GM12864 (cell line): ENCODE measurements at regions not wholly inside any gene's neighbourhood (a gene's known extent, or its start where the extent isn't known, plus 50 kb on each side); places are given as distances from the start of the nearest gene placed in this dataset.
"Not testable (repeated sequence)": the region's sequence is repeated elsewhere in the genome, so short reads cannot be mapped to it uniquely, and the experiment has no call there.

Source experiments
- DNase-seq: peaks from one replicate; pipeline ENCODE4 v3.0.0-alpha.2; 2011; ENCODE audit warnings: low read depth
- H3K4me3 ChIP-seq: 2 replicates; pipeline ENCODE4 v1.5.1; 2011; ENCODE audit warnings: mild to moderate bottlenecking, low read depth, low read length, control low read depth
- CTCF ChIP-seq: IDR thresholded peaks from 2 replicates; pipeline ENCODE4 v1.5.1; 2011; ENCODE audit warnings: low read depth, mild to moderate bottlenecking, moderate library complexity, low read length, control low read depth, inconsistent platforms; ENCODE audit errors: missing control alignments

DNA sequence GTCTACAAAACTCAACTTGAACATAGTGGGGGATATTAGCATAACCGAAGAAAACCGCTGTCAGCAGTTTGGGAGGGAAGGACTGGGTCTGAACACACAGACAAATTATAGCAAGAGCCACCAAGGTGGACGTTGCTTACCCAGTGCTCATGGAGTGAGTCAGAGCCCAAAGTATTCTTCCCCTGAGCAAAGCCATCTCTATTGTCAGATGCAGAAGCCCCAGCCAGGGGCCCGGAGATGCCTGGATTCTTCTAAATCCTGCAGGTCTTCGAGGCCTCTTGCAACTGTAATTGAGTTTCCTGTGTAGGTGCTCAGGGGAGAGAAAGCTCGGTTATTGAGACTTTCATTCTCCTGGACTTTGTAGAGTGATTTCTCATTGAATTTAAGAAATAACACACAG, 384.5 kb downstream of the IRS2 start:
- H3K4me3 ChIP-seq, result no peak overlapping the region
- no peak for DNase-seq
- no peak for TF ChIP-seq CTCF

GRCh38 chr13:109401307-109401706, 385.1 kb downstream of the IRS2 start:
- DNase-seq, result no peak
- H3K4me3 ChIP-seq, result no peak overlapping the region
- TF ChIP-seq CTCF, result no peak

DNA sequence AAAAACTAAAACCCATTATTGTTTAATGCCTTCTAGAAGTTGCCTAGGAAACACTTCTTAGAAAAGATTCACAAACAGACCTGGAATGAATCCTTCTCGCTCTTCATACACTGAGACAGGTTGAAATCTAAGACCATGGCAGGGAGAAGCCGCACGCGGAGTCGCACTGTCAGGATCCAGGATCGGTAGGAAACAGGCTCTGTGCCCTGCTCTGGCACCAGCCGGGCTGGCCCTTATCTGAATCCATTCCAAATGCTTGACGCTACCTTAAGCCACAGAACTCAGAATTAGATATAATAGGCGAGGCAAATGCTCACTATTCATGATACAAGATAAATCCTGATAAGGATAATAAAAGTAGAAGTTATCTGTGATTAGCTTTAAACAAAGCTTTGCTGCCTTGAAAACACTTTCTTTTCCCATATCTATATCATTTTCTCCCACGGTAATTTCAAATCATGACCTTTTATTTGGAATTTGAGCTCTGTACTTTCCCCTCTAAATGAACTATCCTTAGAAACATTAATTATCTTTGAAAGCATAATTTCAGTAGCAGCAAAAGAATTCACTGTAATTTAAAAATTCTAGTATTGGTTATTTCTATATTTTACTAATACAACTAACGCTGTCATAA, 385.6 kb downstream of the IRS2 start:
- no peak for DNase-seq
- no peak for TF ChIP-seq CTCF
- H3K4me3 ChIP-seq, result no peak overlapping the region

DNA sequence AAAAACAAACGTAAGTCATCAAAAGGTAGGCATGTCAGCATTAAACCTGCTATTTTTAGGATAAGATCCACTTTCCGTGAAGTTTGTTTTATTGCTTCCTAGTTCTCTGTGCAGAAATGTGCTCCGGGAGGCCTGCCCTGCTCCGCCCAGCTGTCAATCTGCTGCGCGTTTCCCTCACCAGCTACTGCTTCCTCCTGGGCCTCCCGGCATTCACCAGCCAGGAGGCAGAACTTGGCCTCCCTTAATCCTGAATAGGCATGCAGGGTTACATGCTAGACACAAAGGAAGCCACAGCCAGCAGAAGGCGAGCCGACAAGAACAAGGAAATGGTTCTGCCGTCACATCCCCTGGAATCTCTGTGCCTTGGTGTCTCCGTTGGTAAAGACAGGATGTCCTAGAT, 386.2 kb downstream of the IRS2 start:
- DNase-seq, result no peak
- TF ChIP-seq CTCF, result no peak
- no peak overlapping the region for H3K4me3 ChIP-seq

- H3K4me3 ChIP-seq, DNase-seq: not testable (repeated sequence)
Measured at GRCh38 chr13:109398071-109398470, 388.3 kb downstream of the IRS2 start.

- TF ChIP-seq CTCF, result no peak
- no peak overlapping the region for H3K4me3 ChIP-seq
- no peak for DNase-seq
Measured at GRCh38 chr13:109397285-109397684, 389.1 kb downstream of the IRS2 start.

DNA sequence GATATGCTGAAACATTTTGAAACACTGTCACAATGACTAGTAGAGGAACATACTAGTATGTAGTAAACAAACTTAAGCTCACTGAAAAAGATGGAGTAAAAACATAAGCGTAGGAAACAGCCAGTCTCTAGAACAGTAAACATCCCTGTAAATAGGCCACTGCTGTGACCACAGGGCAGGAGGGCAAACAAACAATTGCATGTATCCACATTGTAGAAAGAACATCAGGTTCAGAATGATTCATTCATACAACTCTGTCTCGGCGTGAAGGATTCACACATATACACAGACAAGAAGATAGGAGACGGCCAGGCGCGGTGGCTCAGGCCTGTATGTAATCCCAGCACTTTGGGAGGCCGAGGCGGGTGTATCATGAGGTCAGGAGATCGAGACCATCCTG, 390.1 kb downstream of the IRS2 start:
- no peak overlapping the region for H3K4me3 ChIP-seq
- DNase-seq, result no peak
- TF ChIP-seq CTCF, result no peak

DNA sequence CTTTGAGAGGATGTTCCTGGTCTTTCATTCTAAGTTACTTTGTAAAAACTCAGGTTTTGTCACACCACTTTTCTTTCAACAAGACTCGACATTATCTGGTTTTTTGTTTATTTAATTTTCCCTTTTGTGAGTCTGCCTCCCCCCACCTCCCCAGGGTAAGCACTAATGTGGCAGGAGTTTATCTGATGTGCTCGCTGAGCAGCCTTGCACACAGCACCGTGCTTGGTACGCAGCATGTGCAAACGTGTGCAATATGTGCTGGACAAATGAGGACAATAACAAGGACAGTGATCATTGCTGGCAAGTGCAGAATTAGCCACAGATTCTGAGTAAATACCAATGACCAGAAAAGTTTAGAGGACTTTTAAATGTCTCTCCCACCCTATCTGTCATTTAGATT, 391.4 kb downstream of the IRS2 start:
- no peak overlapping the region for H3K4me3 ChIP-seq
- DNase-seq, result no peak
- no peak for TF ChIP-seq CTCF
